ENCODE measurements at regions not wholly inside any gene's neighbourhood (a gene's known extent, or its start where the extent isn't known, plus 50 kb on each side); places are given as distances from the start of the nearest gene placed in this dataset.

- no peak overlapping the region for H3K27ac Mint-ChIP-seq
- POLR2A ChIA-PET, result no interaction called here
- H3K9me3 Mint-ChIP-seq, result peaks cover 0 to 11% (median 0%) of the 10 kb centered on the region in 9 donors
- peaks cover 23 to 55% (median 28%) of the 10 kb centered on the region in 5 donors for H3K27me3 Mint-ChIP-seq
- peaks cover 5 to 13% (median 11%) of the 10 kb centered on the region in 4 donors for H3K4me1 Mint-ChIP-seq
- no peak overlapping the region for H3K4me3 Mint-ChIP-seq
- ATAC-seq (no peak), DNase-seq (no peak)
- H3K36me3 Mint-ChIP-seq, result no peaks in the 10 kb centered on the region
Measured at GRCh38 chr10:63862860-63863259, 341.7 kb downstream of the REEP3 start.

GRCh38 chr10:63865210-63865609 is 344.0 kb downstream of the REEP3 start:
- H3K36me3 Mint-ChIP-seq, result no peaks in the 10 kb centered on the region
- POLR2A ChIA-PET, result no interaction called here
- ATAC-seq (no peak), DNase-seq (no peak)
- H3K9me3 Mint-ChIP-seq, result no peaks in the 10 kb centered on the region
- H3K4me3 Mint-ChIP-seq, result peak overlapping the region in 1 of 10 donors; percentile 26
- H3K4me1 Mint-ChIP-seq, result peaks cover 5 to 13% (median 11%) of the 10 kb centered on the region in 4 donors
- H3K27ac Mint-ChIP-seq, result peak overlapping the region in 1 of 10 donors; percentile 67
- peaks cover 20 to 51% (median 29%) of the 10 kb centered on the region in 5 donors for H3K27me3 Mint-ChIP-seq

- Mint-ChIP-seq H3K4me1 (peaks cover 5 to 13% (median 11%) of the 10 kb centered on the region in 4 donors), H3K27me3 (peaks cover 20 to 51% (median 29%) of the 10 kb centered on the region in 5 donors), H3K36me3 (no peaks in the 10 kb centered on the region), H3K27ac (no peak overlapping the region), H3K9me3 (no peaks in the 10 kb centered on the region), H3K4me3 (peak overlapping the region in 5 of 10 donors; percentile 0 to 36 (median 7))
- DNase-seq (peak in 8 of 10 donors; percentile 3 to 40 (median 28)), ATAC-seq (peak; percentile 56 to 72)
- POLR2A ChIA-PET, result no interaction called here
Measured at GRCh38 chr10:63866075-63866746, 345.0 kb downstream of the REEP3 start.

- DNase-seq (no peak), ATAC-seq (peak in 1 of 2 donors; percentile 49)
- POLR2A ChIA-PET, result no interaction called here
- Mint-ChIP-seq H3K9me3 (no peaks in the 10 kb centered on the region), H3K36me3 (no peaks in the 10 kb centered on the region), H3K4me3 (peak overlapping the region in 4 of 10 donors; percentile 4 to 52 (median 14)), H3K27me3 (peaks cover 23 to 49% (median 31%) of the 10 kb centered on the region in 5 donors), H3K27ac (no peak overlapping the region), H3K4me1 (peaks cover 5 to 13% (median 11%) of the 10 kb centered on the region in 4 donors)
Measured at GRCh38 chr10:63866747-63867140, 345.5 kb downstream of the REEP3 start.

GRCh38 chr10:63878428-63878827 is 357.2 kb downstream of the REEP3 start:
- Mint-ChIP-seq H3K36me3 (peaks cover 0 to 11% (median 0%) of the 10 kb centered on the region in 3 donors), H3K27me3 (peaks cover 0 to 8% (median 2%) of the 10 kb centered on the region in 5 donors), H3K4me1 (no peaks in the 10 kb centered on the region), H3K27ac (no peak overlapping the region), H3K9me3 (peaks cover 5 to 34% (median 24%) of the 10 kb centered on the region in 9 donors), H3K4me3 (no peak overlapping the region)
- no peak for ATAC-seq
- no peak for DNase-seq
- POLR2A ChIA-PET, result no interaction called here

GRCh38 chr10:63883861-63884260 is 362.7 kb downstream of the REEP3 start:
- peaks cover 0 to 26% (median 19%) of the 10 kb centered on the region in 9 donors for H3K9me3 Mint-ChIP-seq
- peaks cover 0 to 15% (median 5%) of the 10 kb centered on the region in 5 donors for H3K27me3 Mint-ChIP-seq
- no peak for DNase-seq
- H3K27ac Mint-ChIP-seq, result no peak overlapping the region
- POLR2A ChIA-PET, result no interaction called here
- peaks cover 0 to 11% (median 0%) of the 10 kb centered on the region in 3 donors for H3K36me3 Mint-ChIP-seq
- ATAC-seq, result no peak
- H3K4me3 Mint-ChIP-seq, result no peak overlapping the region
- H3K4me1 Mint-ChIP-seq, result no peaks in the 10 kb centered on the region

GRCh38 chr10:63884426-63884825 is 363.2 kb downstream of the REEP3 start:
- Mint-ChIP-seq H3K27me3 (peaks cover 0 to 15% (median 5%) of the 10 kb centered on the region in 5 donors), H3K4me1 (no peaks in the 10 kb centered on the region), H3K36me3 (peaks cover 0 to 11% (median 0%) of the 10 kb centered on the region in 3 donors), H3K4me3 (no peak overlapping the region), H3K9me3 (peaks cover 0 to 22% (median 18%) of the 10 kb centered on the region in 9 donors), H3K27ac (no peak overlapping the region)
- POLR2A ChIA-PET, result no interaction called here
- ATAC-seq (no peak), DNase-seq (no peak)

GRCh38 chr10:63885156-63885555 is 364.0 kb downstream of the REEP3 start:
- no peak overlapping the region for H3K27ac Mint-ChIP-seq
- H3K9me3 Mint-ChIP-seq, result peaks cover 0 to 17% (median 12%) of the 10 kb centered on the region in 9 donors
- no peaks in the 10 kb centered on the region for H3K4me1 Mint-ChIP-seq
- H3K4me3 Mint-ChIP-seq, result no peak overlapping the region
- peaks cover 0 to 6% (median 0%) of the 10 kb centered on the region in 3 donors for H3K36me3 Mint-ChIP-seq
- POLR2A ChIA-PET, result no interaction called here
- no peak for ATAC-seq
- DNase-seq, result no peak
- peaks cover 0 to 11% (median 5%) of the 10 kb centered on the region in 5 donors for H3K27me3 Mint-ChIP-seq

- POLR2A ChIA-PET, result no interaction called here
- peaks cover 0 to 5% (median 2%) of the 10 kb centered on the region in 9 donors for H3K9me3 Mint-ChIP-seq
- no peak overlapping the region for H3K4me3 Mint-ChIP-seq
- DNase-seq (no peak), ATAC-seq (no peak)
- no peak overlapping the region for H3K27ac Mint-ChIP-seq
- no peaks in the 10 kb centered on the region for H3K4me1 Mint-ChIP-seq
- H3K36me3 Mint-ChIP-seq, result no peaks in the 10 kb centered on the region
- peaks cover 0 to 11% (median 5%) of the 10 kb centered on the region in 5 donors for H3K27me3 Mint-ChIP-seq
Measured at GRCh38 chr10:63886281-63887022, 365.3 kb downstream of the REEP3 start.

- Mint-ChIP-seq H3K27ac (no peak overlapping the region), H3K4me1 (no peaks in the 10 kb centered on the region)
- POLR2A ChIA-PET, result no interaction called here
Measured at GRCh38 chr10:63887023-63887589, 365.9 kb downstream of the REEP3 start.

GRCh38 chr10:63887600-63888370 is 366.6 kb downstream of the REEP3 start:
- no peaks in the 10 kb centered on the region for H3K4me1 Mint-ChIP-seq
- peaks cover 0 to 2% (median 0%) of the 10 kb centered on the region in 9 donors for H3K9me3 Mint-ChIP-seq
- H3K27ac Mint-ChIP-seq, result no peak overlapping the region
- no peaks in the 10 kb centered on the region for H3K36me3 Mint-ChIP-seq
- POLR2A ChIA-PET, result no interaction called here
- H3K27me3 Mint-ChIP-seq, result peaks cover 0 to 8% (median 4%) of the 10 kb centered on the region in 5 donors
- no peak overlapping the region for H3K4me3 Mint-ChIP-seq
- ATAC-seq (no peak), DNase-seq (no peak)

More at GRCh38 chr10:63887023-63887589, 365.9 kb downstream of the REEP3 start:
- ATAC-seq (no peak), DNase-seq (no peak)
- Mint-ChIP-seq H3K36me3 (no peaks in the 10 kb centered on the region), H3K27me3 (peaks cover 0 to 8% (median 4%) of the 10 kb centered on the region in 5 donors), H3K9me3 (peaks cover 0 to 2% (median 0%) of the 10 kb centered on the region in 9 donors), H3K4me3 (no peak overlapping the region)

- Mint-ChIP-seq H3K27ac (no peak overlapping the region), H3K4me1 (no peaks in the 10 kb centered on the region), H3K27me3 (peaks cover 4 to 15% (median 6%) of the 10 kb centered on the region in 5 donors), H3K4me3 (no peak overlapping the region), H3K9me3 (no peaks in the 10 kb centered on the region), H3K36me3 (no peaks in the 10 kb centered on the region)
- POLR2A ChIA-PET, result no interaction called here
- ATAC-seq (no peak), DNase-seq (no peak)
Measured at GRCh38 chr10:63889803-63890202, 368.6 kb downstream of the REEP3 start.

Measured in naive thymus-derived CD8-positive, alpha-beta T cell (primary cell).